22Rv1 (cell line): ENCODE measurements at regions not wholly inside any gene's neighbourhood (a gene's known extent, or its start where the extent isn't known, plus 50 kb on each side); places are given as distances from the start of the nearest gene placed in this dataset.

Experiments
- ZFX ChIP-seq: fragments of 450-650 bp; IDR thresholded peaks from 2 replicates; pipeline ENCODE4 v1.6.1; 2017; ENCODE audit warnings: antibody characterized with exemption, borderline replicate concordance
- TF ChIP-seq, protein P1 (sequence below): fragments of 450-650 bp; IDR thresholded peaks from 2 replicates; pipeline ENCODE4 v1.5.1; 2017; ENCODE audit warnings: mild to moderate bottlenecking

DNA sequence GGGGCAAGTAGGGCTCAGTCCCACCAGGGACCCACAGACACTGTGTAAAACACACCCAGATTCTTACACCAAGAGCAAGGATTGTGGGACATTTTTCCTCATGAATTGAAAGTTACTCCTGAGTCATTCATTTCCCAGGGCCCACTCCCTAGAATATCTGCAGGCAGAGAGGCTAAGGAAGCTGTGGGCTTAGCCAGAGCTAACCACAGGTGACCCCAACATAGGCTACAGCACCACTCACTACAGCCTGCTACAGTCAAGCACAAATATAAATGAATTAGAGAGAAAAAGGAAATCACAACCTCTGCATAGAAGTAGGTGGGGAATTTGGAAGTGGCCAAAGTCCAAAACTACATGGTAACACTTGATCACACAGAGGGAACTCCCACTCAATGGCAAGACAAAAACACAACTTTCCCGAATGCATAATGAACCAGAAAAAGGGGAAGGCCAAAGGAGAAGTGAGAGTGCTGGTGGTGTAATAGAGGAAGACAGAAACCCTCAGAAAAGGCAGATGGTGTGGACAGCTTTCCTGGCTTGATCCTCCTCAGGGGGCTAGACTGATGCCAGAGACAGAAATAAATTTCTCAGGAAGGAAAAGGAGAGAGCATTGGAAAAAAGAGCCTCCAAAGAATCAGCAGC is 812.6 kb upstream of the AMELY start:
- TF ChIP-seq, protein P1, sequence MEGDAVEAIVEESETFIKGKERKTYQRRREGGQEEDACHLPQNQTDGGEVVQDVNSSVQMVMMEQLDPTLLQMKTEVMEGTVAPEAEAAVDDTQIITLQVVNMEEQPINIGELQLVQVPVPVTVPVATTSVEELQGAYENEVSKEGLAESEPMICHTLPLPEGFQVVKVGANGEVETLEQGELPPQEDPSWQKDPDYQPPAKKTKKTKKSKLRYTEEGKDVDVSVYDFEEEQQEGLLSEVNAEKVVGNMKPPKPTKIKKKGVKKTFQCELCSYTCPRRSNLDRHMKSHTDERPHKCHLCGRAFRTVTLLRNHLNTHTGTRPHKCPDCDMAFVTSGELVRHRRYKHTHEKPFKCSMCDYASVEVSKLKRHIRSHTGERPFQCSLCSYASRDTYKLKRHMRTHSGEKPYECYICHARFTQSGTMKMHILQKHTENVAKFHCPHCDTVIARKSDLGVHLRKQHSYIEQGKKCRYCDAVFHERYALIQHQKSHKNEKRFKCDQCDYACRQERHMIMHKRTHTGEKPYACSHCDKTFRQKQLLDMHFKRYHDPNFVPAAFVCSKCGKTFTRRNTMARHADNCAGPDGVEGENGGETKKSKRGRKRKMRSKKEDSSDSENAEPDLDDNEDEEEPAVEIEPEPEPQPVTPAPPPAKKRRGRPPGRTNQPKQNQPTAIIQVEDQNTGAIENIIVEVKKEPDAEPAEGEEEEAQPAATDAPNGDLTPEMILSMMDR = no peak
- no peak for TF ChIP-seq ZFX
